ENCODE measurements at regions not wholly inside any gene's neighbourhood (a gene's known extent, or its start where the extent isn't known, plus 50 kb on each side); places are given as distances from the start of the nearest gene placed in this dataset.

- no peak for TF ChIP-seq YY1 (IDR thresholded peaks at IDR 0.05; ENCODE audit: insufficient read depth, insufficient read length)
- no peak for TF ChIP-seq SUZ12 (IDR thresholded peaks at IDR 0.05; ENCODE audit: extremely low read depth, insufficient read depth, insufficient read length)
- TF ChIP-seq ZNF274 (IDR thresholded peaks at IDR 0.05; ENCODE audit: low read depth, low read length): no peak
- Histone ChIP-seq H3K9ac (ENCODE audit: insufficient read length, low read depth) (no peak overlapping the region), H3K27me3 (ENCODE audit: insufficient read depth, insufficient read length) (no peaks in the 10 kb centered on the region), H3K36me3 (ENCODE audit: insufficient read depth, insufficient read length, low read length) (no peaks in the 10 kb centered on the region), H3K4me3 (ENCODE audit: insufficient read length, low read depth) (no peak overlapping the region), H3K4me1 (ENCODE audit: insufficient read depth, insufficient read length) (no peaks in the 10 kb centered on the region), H3K9me3 (ENCODE audit: insufficient read depth, low read length) (no peaks in the 10 kb centered on the region; the same call in 1 of the 2 replicates)
- DNase-seq (ENCODE audit: low read depth, low spot score): no peak
Observed at GRCh38 chr5:8349855-8350254, 480.9 kb downstream of the MTRR start.

GRCh38 chr5:8350644-8351339 lies 481.8 kb downstream of the MTRR start:
- no peaks in the 10 kb centered on the region; the same call in 1 of the 2 replicates for H3K9me3 ChIP-seq (ENCODE audit: insufficient read depth, low read length)
- no peaks in the 10 kb centered on the region for H3K4me1 ChIP-seq (ENCODE audit: insufficient read depth, insufficient read length)
- TF ChIP-seq YY1 (IDR thresholded peaks at IDR 0.05; ENCODE audit: insufficient read depth, insufficient read length) (no peak), ZNF274 (IDR thresholded peaks at IDR 0.05; ENCODE audit: low read depth, low read length) (no peak), SUZ12 (IDR thresholded peaks at IDR 0.05; ENCODE audit: extremely low read depth, insufficient read depth, insufficient read length) (no peak)
- H3K9ac ChIP-seq (ENCODE audit: insufficient read length, low read depth): no peak overlapping the region
- H3K27me3 ChIP-seq (ENCODE audit: insufficient read depth, insufficient read length): no peaks in the 10 kb centered on the region
- DNase-seq (ENCODE audit: low read depth, low spot score): no peak
- no peaks in the 10 kb centered on the region for H3K36me3 ChIP-seq (ENCODE audit: insufficient read depth, insufficient read length, low read length)
- H3K4me3 ChIP-seq (ENCODE audit: insufficient read length, low read depth): no peak overlapping the region

- TF ChIP-seq YY1 (IDR thresholded peaks at IDR 0.05; ENCODE audit: insufficient read depth, insufficient read length) (no peak), ZNF274 (IDR thresholded peaks at IDR 0.05; ENCODE audit: low read depth, low read length) (no peak), SUZ12 (IDR thresholded peaks at IDR 0.05; ENCODE audit: extremely low read depth, insufficient read depth, insufficient read length) (no peak)
- Histone ChIP-seq H3K4me3 (ENCODE audit: insufficient read length, low read depth) (no peak overlapping the region), H3K9me3 (ENCODE audit: insufficient read depth, low read length) (no peaks in the 10 kb centered on the region; the same call in 1 of the 2 replicates), H3K27me3 (ENCODE audit: insufficient read depth, insufficient read length) (no peaks in the 10 kb centered on the region), H3K4me1 (ENCODE audit: insufficient read depth, insufficient read length) (no peaks in the 10 kb centered on the region), H3K36me3 (ENCODE audit: insufficient read depth, insufficient read length, low read length) (no peaks in the 10 kb centered on the region), H3K9ac (ENCODE audit: insufficient read length, low read depth) (no peak overlapping the region)
- no peak for DNase-seq (ENCODE audit: low read depth, low spot score)
Observed at GRCh38 chr5:8355981-8356380, 487.0 kb downstream of the MTRR start.

- Histone ChIP-seq H3K36me3 (ENCODE audit: insufficient read depth, insufficient read length, low read length) (no peaks in the 10 kb centered on the region), H3K4me1 (ENCODE audit: insufficient read depth, insufficient read length) (no peaks in the 10 kb centered on the region), H3K4me3 (ENCODE audit: insufficient read length, low read depth) (no peak overlapping the region), H3K27me3 (ENCODE audit: insufficient read depth, insufficient read length) (no peaks in the 10 kb centered on the region), H3K9me3 (ENCODE audit: insufficient read depth, low read length) (no peaks in the 10 kb centered on the region), H3K9ac (ENCODE audit: insufficient read length, low read depth) (no peak overlapping the region)
- TF ChIP-seq ZNF274 (IDR thresholded peaks at IDR 0.05; ENCODE audit: low read depth, low read length) (no peak), YY1 (IDR thresholded peaks at IDR 0.05; ENCODE audit: insufficient read depth, insufficient read length) (no peak), SUZ12 (IDR thresholded peaks at IDR 0.05; ENCODE audit: extremely low read depth, insufficient read depth, insufficient read length) (no peak)
- DNase-seq (ENCODE audit: low read depth, low spot score): no peak
Observed at GRCh38 chr5:8360012-8360411, 491.1 kb downstream of the MTRR start.

GRCh38 chr5:8362495-8362894 lies 493.5 kb downstream of the MTRR start:
- no peak for DNase-seq (ENCODE audit: low read depth, low spot score)
- Histone ChIP-seq H3K9ac (ENCODE audit: insufficient read length, low read depth) (no peak overlapping the region), H3K9me3 (ENCODE audit: insufficient read depth, low read length) (no peaks in the 10 kb centered on the region), H3K36me3 (ENCODE audit: insufficient read depth, insufficient read length, low read length) (no peaks in the 10 kb centered on the region), H3K27me3 (ENCODE audit: insufficient read depth, insufficient read length) (no peaks in the 10 kb centered on the region), H3K4me1 (ENCODE audit: insufficient read depth, insufficient read length) (no peaks in the 10 kb centered on the region), H3K4me3 (ENCODE audit: insufficient read length, low read depth) (no peak overlapping the region)
- TF ChIP-seq ZNF274 (IDR thresholded peaks at IDR 0.05; ENCODE audit: low read depth, low read length): no peak
- TF ChIP-seq YY1 (IDR thresholded peaks at IDR 0.05; ENCODE audit: insufficient read depth, insufficient read length): no peak
- no peak for TF ChIP-seq SUZ12 (IDR thresholded peaks at IDR 0.05; ENCODE audit: extremely low read depth, insufficient read depth, insufficient read length)

GRCh38 chr5:8363138-8363537 lies 494.2 kb downstream of the MTRR start:
- Histone ChIP-seq H3K9ac (ENCODE audit: insufficient read length, low read depth) (no peak overlapping the region), H3K4me1 (ENCODE audit: insufficient read depth, insufficient read length) (no peaks in the 10 kb centered on the region), H3K36me3 (ENCODE audit: insufficient read depth, insufficient read length, low read length) (no peaks in the 10 kb centered on the region), H3K27me3 (ENCODE audit: insufficient read depth, insufficient read length) (no peaks in the 10 kb centered on the region), H3K4me3 (ENCODE audit: insufficient read length, low read depth) (no peak overlapping the region), H3K9me3 (ENCODE audit: insufficient read depth, low read length) (no peaks in the 10 kb centered on the region)
- TF ChIP-seq SUZ12 (IDR thresholded peaks at IDR 0.05; ENCODE audit: extremely low read depth, insufficient read depth, insufficient read length) (no peak), ZNF274 (IDR thresholded peaks at IDR 0.05; ENCODE audit: low read depth, low read length) (no peak), YY1 (IDR thresholded peaks at IDR 0.05; ENCODE audit: insufficient read depth, insufficient read length) (no peak)
- no peak for DNase-seq (ENCODE audit: low read depth, low spot score)

GRCh38 chr5:8366266-8366665 lies 497.3 kb downstream of the MTRR start:
- no peaks in the 10 kb centered on the region for H3K9me3 ChIP-seq (ENCODE audit: insufficient read depth, low read length)
- H3K9ac ChIP-seq (ENCODE audit: insufficient read length, low read depth): no peak overlapping the region
- H3K4me3 ChIP-seq (ENCODE audit: insufficient read length, low read depth): no peak overlapping the region
- H3K36me3 ChIP-seq (ENCODE audit: insufficient read depth, insufficient read length, low read length): no peaks in the 10 kb centered on the region
- DNase-seq (ENCODE audit: low read depth, low spot score): no peak
- no peak for TF ChIP-seq YY1 (IDR thresholded peaks at IDR 0.05; ENCODE audit: insufficient read depth, insufficient read length)
- no peak for TF ChIP-seq SUZ12 (IDR thresholded peaks at IDR 0.05; ENCODE audit: extremely low read depth, insufficient read depth, insufficient read length)
- H3K27me3 ChIP-seq (ENCODE audit: insufficient read depth, insufficient read length): no peaks in the 10 kb centered on the region
- no peaks in the 10 kb centered on the region for H3K4me1 ChIP-seq (ENCODE audit: insufficient read depth, insufficient read length)
